DMS53 treated with DMSO at 0.1 percent for 48 hours (cell line): ENCODE measurements at regions not wholly inside any gene's neighbourhood (a gene's known extent, or its start where the extent isn't known, plus 50 kb on each side); places are given as distances from the start of the nearest gene placed in this dataset.
"Not testable (repeated sequence)": the region's sequence is repeated elsewhere in the genome, so short reads cannot be mapped to it uniquely, and the experiment has no call there.

ENCODE experiments used
- DNase-seq: peaks from one replicate; lab custom pipeline; 2025; ENCODE audit not compliant: unreplicated experiment; lab: John Stamatoyannopoulos, UW

- no peak for DNase-seq
Measured at GRCh38 chr13:61144301-61144700, 271.3 kb downstream of the PCDH20 start.

- DNase-seq = no peak
Measured at GRCh38 chr13:61142506-61142905, 273.1 kb downstream of the PCDH20 start.

- no peak for DNase-seq
Measured at GRCh38 chr13:61138857-61139256, 276.8 kb downstream of the PCDH20 start.

- DNase-seq = no peak
Measured at GRCh38 chr13:61136515-61136914, 279.1 kb downstream of the PCDH20 start.

- no peak for DNase-seq
Measured at GRCh38 chr13:61136093-61136492, 279.6 kb downstream of the PCDH20 start.

- DNase-seq = no peak
Measured at GRCh38 chr13:61135583-61135982, 280.1 kb downstream of the PCDH20 start.

GRCh38 chr13:61128850-61129645, 286.6 kb downstream of the PCDH20 start:
- DNase-seq = no peak

- no peak for DNase-seq
Measured at GRCh38 chr13:61123538-61124289, 291.9 kb downstream of the PCDH20 start.

GRCh38 chr13:61113140-61113658, 302.4 kb downstream of the PCDH20 start:
- no peak for DNase-seq

GRCh38 chr13:61111529-61111928, 304.1 kb downstream of the PCDH20 start:
- no peak for DNase-seq

GRCh38 chr13:61110732-61111131, 304.9 kb downstream of the PCDH20 start:
- DNase-seq = no peak

GRCh38 chr13:61109741-61110140, 305.9 kb downstream of the PCDH20 start:
- no peak for DNase-seq

GRCh38 chr13:61107989-61108388, 307.7 kb downstream of the PCDH20 start:
- DNase-seq = no peak

- DNase-seq = no peak
Measured at GRCh38 chr13:61095885-61096284, 319.8 kb downstream of the PCDH20 start.

GRCh38 chr13:61094865-61095264, 320.8 kb downstream of the PCDH20 start:
- no peak for DNase-seq

GRCh38 chr13:61089894-61090293, 325.8 kb downstream of the PCDH20 start:
- not testable (repeated sequence) for DNase-seq

GRCh38 chr13:61086087-61086486, 329.6 kb downstream of the PCDH20 start:
- no peak for DNase-seq

GRCh38 chr13:61084988-61085387, 330.7 kb downstream of the PCDH20 start:
- DNase-seq = no peak

GRCh38 chr13:61078976-61079770, 336.5 kb downstream of the PCDH20 start:
- DNase-seq = no peak

GRCh38 chr13:61052175-61052574, 363.5 kb downstream of the PCDH20 start:
- DNase-seq = no peak

- DNase-seq = no peak
Measured at GRCh38 chr13:61045251-61045650, 370.4 kb downstream of the PCDH20 start.
